Activated B cell treated with CpG ODN at 0.5 μM for 24 hours (primary cell): ENCODE measurements at regions not wholly inside any gene's neighbourhood (a gene's known extent, or its start where the extent isn't known, plus 50 kb on each side); places are given as distances from the start of the nearest gene placed in this dataset.

Experiments
- ATAC-seq: fragments of 200-7000 bp; cut with Tn5 transposase; one replicate; pipeline ENCODE4 v1.10.0; 2021; ENCODE audit warnings: low read depth, mild to moderate bottlenecking, moderate library complexity
- CTCF ChIA-PET: fragments of 350-600 bp; sonication (Branson Sonifier 250); formaldehyde crosslinking; loops from one replicate; lab custom pipeline; 2021; ENCODE audit warnings: antibody characterized with exemption; lab: Charles Lee
- POLR2A ChIA-PET: fragments of 350-600 bp; sonication (Branson Sonifier 250); formaldehyde crosslinking; loops from one replicate; lab custom pipeline; 2021; ENCODE audit warnings: antibody characterized with exemption; lab: Charles Lee
- DNase-seq: peaks from one replicate; pipeline ENCODE4 v3.0.0; 2022
- H3K27ac Mint-ChIP-seq: one replicate; pipeline ENCODE4 v1.8.0; 2020; ENCODE audit warnings: mixed read lengths
- H3K27me3 Mint-ChIP-seq: one replicate; pipeline ENCODE4 v1.8.0; 2021; ENCODE audit warnings: mixed read lengths
- H3K36me3 Mint-ChIP-seq: one replicate; pipeline ENCODE4 v1.8.0; 2021; ENCODE audit warnings: low read depth, mixed read lengths
- H3K4me1 Mint-ChIP-seq: one replicate; pipeline ENCODE4 v1.8.0; 2021; ENCODE audit warnings: mixed read lengths
- H3K4me3 Mint-ChIP-seq: one replicate; pipeline ENCODE4 v1.8.0; 2020; ENCODE audit warnings: mild to moderate bottlenecking, mixed read lengths
- H3K9me3 Mint-ChIP-seq: one replicate; pipeline ENCODE4 v1.8.0; 2020; ENCODE audit warnings: mixed read lengths
- intact Hi-C: fragments of 100-400 bp; cut with micrococcal nuclease; formaldehyde crosslinking; loops from one replicate; pipeline ENCODE4 v1.15.1; 2024
- TF ChIP-seq, protein P1 (sequence below): fragments of 200-600 bp; IDR thresholded peaks from one replicate; pipeline ENCODE4 v1.8.0; 2022; ENCODE audit warnings: antibody characterized with exemption, mild to moderate bottlenecking

DNA sequence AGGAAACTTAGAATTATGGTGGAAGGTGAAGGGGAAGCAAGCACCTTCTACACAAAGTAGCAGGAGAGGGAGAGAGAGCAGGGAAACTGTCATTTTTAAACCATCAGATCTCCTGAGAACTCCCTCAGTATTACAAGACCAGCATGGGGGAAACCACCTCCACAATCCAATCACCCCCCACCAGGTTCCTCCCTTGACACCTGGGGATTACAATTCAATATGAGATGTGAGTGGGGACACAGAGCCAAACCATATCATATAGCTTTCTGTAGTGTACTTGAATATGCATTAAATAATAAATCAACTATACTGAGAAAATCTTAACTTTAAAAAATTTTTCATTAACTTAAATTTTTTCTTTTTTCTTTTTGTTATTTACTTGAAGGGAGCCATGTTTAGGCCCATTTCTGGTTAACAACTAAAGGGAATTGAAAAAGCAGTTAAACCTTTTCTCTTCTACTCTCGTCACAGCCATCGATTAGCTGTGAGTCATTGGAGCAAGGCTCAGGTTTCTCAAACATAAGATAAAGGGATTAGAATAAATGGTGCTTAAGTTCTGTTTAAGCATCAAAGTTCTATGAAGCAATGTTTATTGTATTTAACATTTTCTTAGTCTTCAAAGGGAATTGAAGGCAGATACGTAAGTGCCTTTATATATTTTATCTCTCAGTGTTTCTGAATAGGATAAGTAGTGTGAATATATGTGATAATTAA is 72.2 kb upstream of the DPT start:
- ATAC-seq (no peak), DNase-seq (no peak)
- no peaks in the 10 kb centered on the region for H3K36me3 Mint-ChIP-seq
- peaks cover 8% of the 10 kb centered on the region for H3K27me3 Mint-ChIP-seq
- H3K9me3 Mint-ChIP-seq = no peaks in the 10 kb centered on the region
- TF ChIP-seq, protein P1, sequence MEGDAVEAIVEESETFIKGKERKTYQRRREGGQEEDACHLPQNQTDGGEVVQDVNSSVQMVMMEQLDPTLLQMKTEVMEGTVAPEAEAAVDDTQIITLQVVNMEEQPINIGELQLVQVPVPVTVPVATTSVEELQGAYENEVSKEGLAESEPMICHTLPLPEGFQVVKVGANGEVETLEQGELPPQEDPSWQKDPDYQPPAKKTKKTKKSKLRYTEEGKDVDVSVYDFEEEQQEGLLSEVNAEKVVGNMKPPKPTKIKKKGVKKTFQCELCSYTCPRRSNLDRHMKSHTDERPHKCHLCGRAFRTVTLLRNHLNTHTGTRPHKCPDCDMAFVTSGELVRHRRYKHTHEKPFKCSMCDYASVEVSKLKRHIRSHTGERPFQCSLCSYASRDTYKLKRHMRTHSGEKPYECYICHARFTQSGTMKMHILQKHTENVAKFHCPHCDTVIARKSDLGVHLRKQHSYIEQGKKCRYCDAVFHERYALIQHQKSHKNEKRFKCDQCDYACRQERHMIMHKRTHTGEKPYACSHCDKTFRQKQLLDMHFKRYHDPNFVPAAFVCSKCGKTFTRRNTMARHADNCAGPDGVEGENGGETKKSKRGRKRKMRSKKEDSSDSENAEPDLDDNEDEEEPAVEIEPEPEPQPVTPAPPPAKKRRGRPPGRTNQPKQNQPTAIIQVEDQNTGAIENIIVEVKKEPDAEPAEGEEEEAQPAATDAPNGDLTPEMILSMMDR = no peak
- no peaks in the 10 kb centered on the region for H3K4me1 Mint-ChIP-seq
- intact Hi-C loops = no loop called here
- CTCF ChIA-PET = no interaction called here
- POLR2A ChIA-PET = no interaction called here
- no peak overlapping the region for H3K27ac Mint-ChIP-seq
- H3K4me3 Mint-ChIP-seq = no peak overlapping the region

DNA sequence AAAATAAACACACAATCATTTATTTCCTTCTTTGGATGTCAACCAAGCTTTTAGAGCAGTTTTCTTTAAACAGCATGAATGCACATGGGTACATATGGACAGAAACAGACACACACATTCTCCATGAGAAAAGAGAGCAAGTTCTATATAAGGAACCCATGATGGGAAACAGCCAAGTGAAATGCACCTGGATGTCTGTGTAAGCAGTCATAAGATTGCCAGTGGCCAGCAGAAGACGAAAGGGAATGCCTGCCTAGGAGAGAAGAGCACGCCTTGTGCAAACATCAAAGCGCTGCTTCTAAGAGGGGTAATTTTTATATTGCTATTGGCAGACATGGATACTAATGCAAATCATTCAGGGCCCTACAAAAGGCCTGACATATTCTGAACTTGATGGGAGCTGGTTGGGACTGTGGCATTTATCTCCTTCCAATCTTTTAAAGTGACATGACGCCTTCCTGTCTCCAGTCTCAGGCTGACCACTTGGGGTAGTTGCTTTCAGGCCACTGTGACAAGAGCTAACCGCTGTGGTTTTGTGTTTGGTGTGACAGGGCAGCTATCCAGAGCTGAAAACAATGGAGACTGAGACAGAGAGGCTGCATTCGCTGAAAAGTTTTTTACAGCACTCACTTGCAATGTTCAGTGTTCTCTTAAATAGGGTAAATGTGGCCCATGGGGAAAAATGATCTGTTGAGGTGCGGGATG is 75.0 kb upstream of the DPT start:
- Mint-ChIP-seq H3K9me3 (no peaks in the 10 kb centered on the region), H3K4me1 (no peaks in the 10 kb centered on the region), H3K27ac (no peak overlapping the region), H3K36me3 (no peaks in the 10 kb centered on the region), H3K4me3 (no peak overlapping the region), H3K27me3 (peaks cover 6% of the 10 kb centered on the region)
- ATAC-seq (no peak), DNase-seq (no peak)
- TF ChIP-seq, protein P1 = no peak
- intact Hi-C loops = no loop called here
- ChIA-PET POLR2A (no interaction called here), CTCF (no interaction called here)

DNA sequence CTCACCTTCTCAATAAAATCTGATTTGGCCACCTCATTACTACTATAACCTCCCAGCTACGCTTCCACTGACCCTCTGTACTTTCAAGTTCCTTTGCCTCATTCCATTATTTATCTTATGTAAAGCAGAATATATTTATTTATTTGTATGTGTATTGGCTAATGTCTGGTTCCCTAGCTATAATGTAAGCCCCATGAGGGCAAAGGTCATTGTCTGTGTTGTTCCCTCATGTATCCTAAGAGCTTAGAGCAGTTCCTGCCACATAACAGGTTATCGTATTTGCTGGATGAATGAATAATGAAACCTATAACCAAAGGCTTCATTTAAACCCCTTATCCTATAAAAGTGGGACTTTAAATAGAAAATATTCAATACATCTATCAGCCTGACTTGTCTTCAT is 77.9 kb upstream of the DPT start:
- H3K27ac Mint-ChIP-seq = no peak overlapping the region
- DNase-seq (no peak), ATAC-seq (no peak)
- peaks cover 6% of the 10 kb centered on the region for H3K27me3 Mint-ChIP-seq
- intact Hi-C loops = no loop called here
- no peaks in the 10 kb centered on the region for H3K36me3 Mint-ChIP-seq
- CTCF ChIA-PET = no interaction called here
- TF ChIP-seq, protein P1 = no peak
- no peak overlapping the region for H3K4me3 Mint-ChIP-seq
- H3K4me1 Mint-ChIP-seq = no peaks in the 10 kb centered on the region
- POLR2A ChIA-PET = no interaction called here
- no peaks in the 10 kb centered on the region for H3K9me3 Mint-ChIP-seq

- no peak overlapping the region for H3K27ac Mint-ChIP-seq
These were observed 82.2 kb upstream of the DPT start for GRCh38 chr1:168811176-168811575.

DNA sequence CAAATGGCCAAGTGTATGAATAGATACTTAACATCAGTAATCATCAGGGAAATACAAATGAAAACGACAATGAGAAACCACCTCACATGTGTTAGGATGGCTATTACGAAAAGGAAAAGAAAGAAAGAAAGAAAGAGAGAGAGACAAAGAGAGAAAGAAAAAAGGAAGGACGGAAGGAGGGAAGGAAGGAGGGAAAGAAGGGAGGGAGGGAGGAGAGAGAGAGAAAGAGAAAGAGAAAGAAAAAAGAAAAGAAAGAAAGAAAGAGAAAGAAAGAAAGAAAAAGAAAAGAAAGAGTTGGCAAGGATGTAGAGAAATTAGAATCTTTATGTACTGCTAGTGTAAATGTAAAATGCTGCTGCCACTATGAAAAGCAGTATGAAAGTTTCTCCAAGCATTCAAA is 90.7 kb upstream of the DPT start:
- no peaks in the 10 kb centered on the region for H3K4me1 Mint-ChIP-seq
- H3K9me3 Mint-ChIP-seq = no peaks in the 10 kb centered on the region
- intact Hi-C loops = no loop called here
- H3K27ac Mint-ChIP-seq = no peak overlapping the region
- H3K27me3 Mint-ChIP-seq = peaks cover 1% of the 10 kb centered on the region
- CTCF ChIA-PET = no interaction called here
- no peak overlapping the region for H3K4me3 Mint-ChIP-seq
- DNase-seq = no peak
- no peak for ATAC-seq
- no peaks in the 10 kb centered on the region for H3K36me3 Mint-ChIP-seq
- POLR2A ChIA-PET = no interaction called here
- TF ChIP-seq, protein P1 = no peak

More at GRCh38 chr1:168811176-168811575, 82.2 kb upstream of the DPT start:
- H3K27me3 Mint-ChIP-seq = no peaks in the 10 kb centered on the region
- DNase-seq (no peak), ATAC-seq (no peak)
- no peaks in the 10 kb centered on the region for H3K4me1 Mint-ChIP-seq
- H3K36me3 Mint-ChIP-seq = no peaks in the 10 kb centered on the region
- no peak overlapping the region for H3K4me3 Mint-ChIP-seq
- POLR2A ChIA-PET = no interaction called here
- CTCF ChIA-PET = no interaction called here
- H3K9me3 Mint-ChIP-seq = no peaks in the 10 kb centered on the region
- TF ChIP-seq, protein P1 = no peak
- intact Hi-C loops = no loop called here
